IMR-90 (cell line): ENCODE measurements at regions not wholly inside any gene's neighbourhood (a gene's known extent, or its start where the extent isn't known, plus 50 kb on each side); places are given as distances from the start of the nearest gene placed in this dataset.

Experiments
- ATAC-seq: fragments of 200-7000 bp; cut with Tn5 transposase; 2 replicates; pipeline ENCODE4 v1.9.1; 2020; ENCODE audit warnings: low read depth, mild to moderate bottlenecking, moderate library complexity
- BruUV-seq: library from RNA; stranded (reverse); fragments of 400-500 nt; replicated peaks from 2 replicates; lab custom pipeline; 2021; lab: Mats Ljungman, UMichigan
- CTCF ChIA-PET: fragments of 300-600 bp; formaldehyde crosslinking; extraction: SDS; loops from one replicate; lab custom pipeline; 2021; ENCODE audit warnings: antibody characterized with exemption; lab: Yijun Ruan, JAX
- POLR2A ChIA-PET: fragments of 300-600 bp; sonication (Branson Sonifier 250); formaldehyde crosslinking; loops from one replicate; lab custom pipeline; 2022; ENCODE audit warnings: antibody characterized with exemption; ENCODE audit not compliant: unreplicated experiment; lab: Charles Lee
- DNase-seq: peaks from one replicate; pipeline ENCODE4 v3.0.0; 2013
- H2AFZ ChIP-seq: replicated peaks from 2 replicates; pipeline ENCODE3; 2013; ENCODE audit warnings: low read length, mild to moderate bottlenecking; ENCODE audit not compliant: poor library complexity
- H2AK5ac ChIP-seq: 2 replicates; pipeline ENCODE4 v1.6.1; 2013; ENCODE audit warnings: low read depth, low read length, inconsistent platforms
- H2AK9ac ChIP-seq: replicated peaks from 2 replicates; pipeline ENCODE3; 2013; ENCODE audit warnings: mild to moderate bottlenecking, low read depth, low read length, moderate library complexity; ENCODE audit not compliant: poor library complexity
- H2BK120ac ChIP-seq: 2 replicates; pipeline ENCODE4 v1.6.1; 2013; ENCODE audit warnings: low read depth, low read length, inconsistent platforms
- H2BK15ac ChIP-seq: 3 replicates; pipeline ENCODE4 v1.6.1; 2013; ENCODE audit warnings: low read depth, low read length, inconsistent platforms
- H2BK20ac ChIP-seq: 2 replicates; pipeline ENCODE4 v1.6.1; 2013; ENCODE audit warnings: low read depth, mild to moderate bottlenecking, inconsistent platforms, low read length, moderate library complexity
- H2BK5ac ChIP-seq: 2 replicates; pipeline ENCODE4 v1.6.1; 2013; ENCODE audit warnings: mild to moderate bottlenecking, low read depth, low read length, inconsistent platforms; ENCODE audit not compliant: poor library complexity, severe bottlenecking
- H3K14ac ChIP-seq: replicated peaks from 2 replicates; pipeline ENCODE4 v1.6.1; 2013; ENCODE audit warnings: low read depth, low read length, inconsistent platforms
- H3K18ac ChIP-seq: 2 replicates; pipeline ENCODE4 v1.6.1; 2013; ENCODE audit warnings: low read depth, low read length, control low read depth
- H3K23ac ChIP-seq: 2 replicates; pipeline ENCODE4 v1.6.1; 2013; ENCODE audit warnings: low read depth, low read length, inconsistent platforms
- H3K27ac ChIP-seq: 2 replicates; pipeline ENCODE4 v1.5.1; 2013; ENCODE audit warnings: mild to moderate bottlenecking, control low read depth, low read length; ENCODE audit not compliant: insufficient read depth
- H3K27me3 ChIP-seq: 2 replicates; pipeline ENCODE4 v1.6.1; 2013; ENCODE audit warnings: low read length; ENCODE audit not compliant: control insufficient read depth, insufficient read depth
- H3K36me3 ChIP-seq: 2 replicates; pipeline ENCODE4 v1.6.1; 2013; ENCODE audit warnings: low read length, mixed read lengths; ENCODE audit not compliant: control insufficient read depth, insufficient read depth
- H3K4ac ChIP-seq: 2 replicates; pipeline ENCODE4 v1.6.1; 2013; ENCODE audit warnings: low read depth, low read length, inconsistent platforms
- H3K4me1 ChIP-seq: 2 replicates; pipeline ENCODE4 v1.6.1; 2013; ENCODE audit warnings: low read length, mixed read lengths; ENCODE audit not compliant: control insufficient read depth, insufficient read depth
- H3K4me2 ChIP-seq: 2 replicates; pipeline ENCODE4 v1.6.1; 2013; ENCODE audit warnings: low read depth, mild to moderate bottlenecking, control low read depth, low read length, moderate library complexity
- H3K4me3 ChIP-seq: 2 replicates; pipeline ENCODE4 v1.5.1; 2013; ENCODE audit warnings: low read depth, mild to moderate bottlenecking, control low read depth, low read length, moderate library complexity; ENCODE audit not compliant: insufficient read depth
- H3K56ac ChIP-seq: 2 replicates; pipeline ENCODE4 v1.6.1; 2013; ENCODE audit warnings: low read length, inconsistent platforms; ENCODE audit not compliant: insufficient read depth; ENCODE audit errors: extremely low read depth
- H3K79me1 ChIP-seq, 2 experiments: 2 replicates each; pipeline ENCODE4 v1.6.1; 2013; ENCODE audit warnings: low read length in 2 of 2, inconsistent platforms in 1 of 2, low read depth in 1 of 2
- H3K9ac ChIP-seq: 2 replicates; pipeline ENCODE4 v1.6.1; 2013; ENCODE audit warnings: low read depth, low read length, control low read depth
- H3K9me1 ChIP-seq: 2 replicates; pipeline ENCODE4 v1.6.1; 2013; ENCODE audit warnings: low read length, inconsistent platforms; ENCODE audit not compliant: insufficient read depth
- H3K9me3 ChIP-seq: 2 replicates; pipeline ENCODE4 v1.6.1; 2013; ENCODE audit warnings: low read length; ENCODE audit not compliant: control insufficient read depth, insufficient read depth
- H4K20me1 ChIP-seq: 2 replicates; pipeline ENCODE4 v1.6.1; 2013; ENCODE audit warnings: low read length, inconsistent platforms; ENCODE audit not compliant: insufficient read depth
- H4K5ac ChIP-seq: 2 replicates; pipeline ENCODE4 v1.6.1; 2013; ENCODE audit warnings: mild to moderate bottlenecking, low read depth, low read length, control low read depth
- H4K8ac ChIP-seq, 2 experiments: 2 replicates each; pipeline ENCODE4 v1.6.1; 2013; ENCODE audit warnings: low read depth in 2 of 2, low read length in 2 of 2, control low read depth in 1 of 2, inconsistent platforms in 1 of 2
- H4K91ac ChIP-seq: 2 replicates; pipeline ENCODE4 v1.6.1; 2013; ENCODE audit warnings: low read depth, low read length, inconsistent platforms; ENCODE audit not compliant: insufficient read depth
- BHLHE40 ChIP-seq: fragments of 150-350 bp; IDR thresholded peaks from 2 replicates; pipeline ENCODE4 v1.6.1; 2016; ENCODE audit warnings: mild to moderate bottlenecking, low read depth, low read length
- CEBPB ChIP-seq: IDR thresholded peaks from 2 replicates; pipeline ENCODE4 v1.6.1; 2012; ENCODE audit warnings: low read depth, low read length, improper control_type of control experiment
- CHD1 ChIP-seq: IDR thresholded peaks from 2 replicates; pipeline ENCODE4 v1.6.1; 2012; ENCODE audit warnings: low read depth, low read length, improper control_type of control experiment
- ELK1 ChIP-seq: fragments of 150-350 bp; IDR thresholded peaks from 2 replicates; pipeline ENCODE4 v1.6.1; 2016; ENCODE audit warnings: low read depth, mild to moderate bottlenecking, low read length, moderate library complexity, borderline replicate concordance
- MAZ ChIP-seq: IDR thresholded peaks from 2 replicates; pipeline ENCODE4 v1.6.1; 2012; ENCODE audit warnings: low read depth, mild to moderate bottlenecking, low read length, improper control_type of control experiment, moderate library complexity, borderline replicate concordance
- MXI1 ChIP-seq: IDR thresholded peaks from 2 replicates; pipeline ENCODE4 v1.6.1; 2012; ENCODE audit warnings: low read depth, mild to moderate bottlenecking, low read length, moderate library complexity, borderline replicate concordance
- NFE2L2 ChIP-seq: fragments of 150-350 bp; IDR thresholded peaks from 2 replicates; pipeline ENCODE4 v1.6.1; 2016; ENCODE audit warnings: low read depth, mild to moderate bottlenecking, low read length
- POLR2A ChIP-seq: IDR thresholded peaks from 2 replicates; pipeline ENCODE4 v1.6.1; 2012; ENCODE audit warnings: mild to moderate bottlenecking, low read depth, low read length
- RAD21 ChIP-seq: IDR thresholded peaks from 2 replicates; pipeline ENCODE4 v1.6.1; 2012; ENCODE audit warnings: low read length, improper control_type of control experiment
- RCOR1 ChIP-seq: IDR thresholded peaks from 2 replicates; pipeline ENCODE4 v1.6.1; 2012; ENCODE audit warnings: mild to moderate bottlenecking, low read length, improper control_type of control experiment; ENCODE audit not compliant: insufficient replicate concordance
- RFX5 ChIP-seq: IDR thresholded peaks from 2 replicates; pipeline ENCODE4 v1.8.0; 2012; ENCODE audit warnings: low read depth, mild to moderate bottlenecking, low read length, moderate library complexity
- SMC3 ChIP-seq: fragments of 150-350 bp; IDR thresholded peaks from 2 replicates; pipeline ENCODE4 v1.6.1; 2016; ENCODE audit warnings: low read depth, mild to moderate bottlenecking, antibody characterized with exemption, low read length, moderate library complexity
- USF2 ChIP-seq: fragments of 150-350 bp; IDR thresholded peaks from 2 replicates; pipeline ENCODE4 v1.6.1; 2017; ENCODE audit warnings: mild to moderate bottlenecking, antibody characterized with exemption, low read length, low read depth
- WGBS, 2 experiments: methylation state at CpG; one replicate each; pipeline versions ENCODE4 v1.1.5 to v1.1.7; 2013; ENCODE audit warnings: missing lambda C conversion rate in 2 of 2; ENCODE audit not compliant: insufficient read length in 1 of 2; ENCODE audit errors: extremely low coverage in 2 of 2; 5-methylcytosine and 5-hydroxymethylcytosine counted together
- dilution Hi-C: fragments of 300-500 bp; cut with HindIII; formaldehyde crosslinking; loops from one replicate; pipeline ENCODE4 v1.14.3; 2018; ENCODE audit warnings: low sequenced_read_pairs; ENCODE audit not compliant: unreplicated experiment
- in situ Hi-C: fragments of 300-500 bp; cut with MboI; formaldehyde crosslinking; loops from 3 replicates; pipeline ENCODE4 v1.14.3; 2019; ENCODE audit warnings: low sequenced_read_pairs, inconsistent platforms, mixed read lengths
- intact Hi-C: fragments of 100-400 bp; cut with micrococcal nuclease; formaldehyde crosslinking; loops from 2 replicates; pipeline ENCODE4 v1.10.0; 2022
- TF ChIP-seq, protein P1 (sequence below): conservative IDR thresholded peaks from 2 replicates; pipeline ENCODE4 v1.5.1; 2012; ENCODE audit warnings: mild to moderate bottlenecking, low read depth, low read length, improper control_type of control experiment

- no peak for TF ChIP-seq USF2
Observed at GRCh38 chr1:234844479-234845031, 234.6 kb upstream of the IRF2BP2 start (continued).

- Histone ChIP-seq H3K23ac (no peak overlapping the region), H3K4me2 (no peak overlapping the region), H3K18ac (no peak overlapping the region), H3K56ac (no peak overlapping the region), H4K91ac (no peak overlapping the region; the same call in 1 of the 2 replicates), H2BK5ac (no peak overlapping the region), H3K4ac (no peak overlapping the region), H2BK120ac (0 out of 2 replicates have a peak overlapping the region, but pooled peaks have one; percentile 84), H3K9me3 (no peaks in the 10 kb centered on the region), H3K79me1 (no peaks in the 10 kb centered on the region), H3K27me3 (no peaks in the 10 kb centered on the region), H4K20me1 (no peaks in the 10 kb centered on the region), H3K9ac (no peak overlapping the region), H2AFZ (no peak overlapping the region), H3K9me1 (peaks cover 2% of the 10 kb centered on the region), H3K4me1 (peaks cover 7% of the 10 kb centered on the region), H3K36me3 (no peaks in the 10 kb centered on the region), H2BK15ac (no peak overlapping the region), H3K27ac (no peak overlapping the region), H3K14ac (no peak overlapping the region), H2BK20ac (no peak overlapping the region), H2AK9ac (no peak overlapping the region), H2AK5ac (no peak overlapping the region), H4K5ac (no peak overlapping the region), H4K8ac (0 out of 4 replicates have a peak overlapping the region, but pooled peaks of 1 of the 2 experiments have one; percentile 48), H3K4me3 (no peak overlapping the region)
- no TSS peak for BruUV-seq
- no CpG with 5 or more reads among the region's 3 CpGs for WGBS, 2 experiments
- ChIA-PET POLR2A (no interaction called here), CTCF (interaction anchor here (1.4 kb wide), 1 partner anchor 11 kb away, joined by 3 read pairs; no protein-coding TSS in a partner anchor)
- in situ Hi-C loops = no loop called here
- no peak for DNase-seq
- dilution Hi-C loops = loop anchor here (25.0 kb wide), 1 partner anchor 107 kb away; no protein-coding TSS in a partner anchor
- intact Hi-C loops = no loop called here
- ATAC-seq = no peak
- TF ChIP-seq RCOR1 (no peak), ELK1 (no peak), CHD1 (no peak), RFX5 (no peak), NFE2L2 (no peak), MAZ (no peak), SMC3 (no peak), RAD21 (no peak), MXI1 (no peak), BHLHE40 (no peak), POLR2A (no peak), CEBPB (no peak)
- TF ChIP-seq, protein P1, sequence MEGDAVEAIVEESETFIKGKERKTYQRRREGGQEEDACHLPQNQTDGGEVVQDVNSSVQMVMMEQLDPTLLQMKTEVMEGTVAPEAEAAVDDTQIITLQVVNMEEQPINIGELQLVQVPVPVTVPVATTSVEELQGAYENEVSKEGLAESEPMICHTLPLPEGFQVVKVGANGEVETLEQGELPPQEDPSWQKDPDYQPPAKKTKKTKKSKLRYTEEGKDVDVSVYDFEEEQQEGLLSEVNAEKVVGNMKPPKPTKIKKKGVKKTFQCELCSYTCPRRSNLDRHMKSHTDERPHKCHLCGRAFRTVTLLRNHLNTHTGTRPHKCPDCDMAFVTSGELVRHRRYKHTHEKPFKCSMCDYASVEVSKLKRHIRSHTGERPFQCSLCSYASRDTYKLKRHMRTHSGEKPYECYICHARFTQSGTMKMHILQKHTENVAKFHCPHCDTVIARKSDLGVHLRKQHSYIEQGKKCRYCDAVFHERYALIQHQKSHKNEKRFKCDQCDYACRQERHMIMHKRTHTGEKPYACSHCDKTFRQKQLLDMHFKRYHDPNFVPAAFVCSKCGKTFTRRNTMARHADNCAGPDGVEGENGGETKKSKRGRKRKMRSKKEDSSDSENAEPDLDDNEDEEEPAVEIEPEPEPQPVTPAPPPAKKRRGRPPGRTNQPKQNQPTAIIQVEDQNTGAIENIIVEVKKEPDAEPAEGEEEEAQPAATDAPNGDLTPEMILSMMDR = no peak
Observed at GRCh38 chr1:234843946-234844345, 234.0 kb upstream of the IRF2BP2 start.
